ENCODE measurements at regions not wholly inside any gene's neighbourhood (a gene's known extent, or its start where the extent isn't known, plus 50 kb on each side); places are given as distances from the start of the nearest gene placed in this dataset.

GRCh38 chr5:15236911-15237508 is 263.0 kb upstream of the FBXL7 start:
- TF ChIP-seq CTCF (IDR thresholded peaks at IDR 0.05) (no peak), POLR2AphosphoS5 (IDR thresholded peaks at IDR 0.05) (no peak), POLR2A (IDR thresholded peaks at IDR 0.05) (no peak)
